ENCODE measurements at regions not wholly inside any gene's neighbourhood (a gene's known extent, or its start where the extent isn't known, plus 50 kb on each side); places are given as distances from the start of the nearest gene placed in this dataset.
A peak's percentile ranks its signal among the peaks of the same experiment; 100 is the strongest.

DNA sequence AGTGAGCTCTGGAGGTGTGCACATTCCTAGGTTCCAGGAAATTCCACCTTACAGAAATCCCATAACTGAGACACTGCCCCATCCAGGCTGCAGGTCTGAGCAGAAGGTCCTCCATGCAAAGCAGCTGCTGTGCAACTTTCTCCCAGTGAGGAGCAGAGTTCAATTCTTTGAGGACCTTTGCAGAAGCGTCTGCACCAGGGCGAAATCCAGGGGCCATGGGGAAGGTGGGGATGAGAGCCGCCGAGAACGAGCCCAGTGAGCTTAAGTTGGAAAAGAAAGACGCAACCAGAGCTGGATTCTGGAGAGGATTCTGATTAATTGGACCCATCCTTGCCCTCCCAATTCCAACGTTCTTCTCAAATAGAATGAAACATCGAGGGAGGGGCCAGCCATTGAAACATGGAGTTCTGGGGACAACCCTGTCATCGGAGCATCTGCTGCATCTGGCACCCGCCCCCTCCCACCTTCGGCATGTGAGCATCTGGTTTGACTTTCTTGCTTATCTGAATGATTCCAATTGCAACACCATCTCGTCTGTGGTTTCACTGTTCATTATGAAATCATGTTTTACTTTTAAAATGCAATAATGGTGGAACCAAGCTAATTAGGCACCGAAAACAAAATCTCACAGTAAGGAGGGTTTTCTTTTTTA, 190.6 kb upstream of the FOXF1 start:
- no CpG with 5 or more reads among the region's 13 CpGs for WGBS, 2 donors (ENCODE audit: extremely low coverage in 2 of 2, insufficient read length in 2 of 2, insufficient replicate concordance in 1 of 2)
- Histone ChIP-seq H3K79me1 (ENCODE audit: low read depth, low read length) (no peaks in the 10 kb centered on the region), H3K4me2 (ENCODE audit: insufficient read depth, low read length, poor library complexity, severe bottlenecking) (no peak overlapping the region), H2BK5ac (ENCODE audit: low read length) (no peak overlapping the region), H3K27me3 (ENCODE audit: control insufficient read depth in 3 of 3, insufficient read depth in 3 of 3, low read depth in 1 of 3, low read length in 3 of 3) (no peaks in the 10 kb centered on the region), H2BK15ac (ENCODE audit: low read length) (no peak overlapping the region), H3K4ac (ENCODE audit: low read length) (no peak overlapping the region), H3K4me3 (ENCODE audit: low read length in 2 of 2) (no peak overlapping the region), H3K36me3 (replicated peaks in 1 of 2; ENCODE audit: control insufficient read depth in 2 of 2, insufficient read depth in 2 of 2, low read length in 2 of 2) (no peaks in the 10 kb centered on the region), H4K91ac (ENCODE audit: low read depth, low read length, poor library complexity) (no peak overlapping the region), H3K27ac (replicated peaks; ENCODE audit: low read length) (no peak overlapping the region), H3K9ac (ENCODE audit: low read depth, low read length, poor library complexity) (no peak overlapping the region), H2AFZ (ENCODE audit: low read length) (no peak overlapping the region), H2BK120ac (ENCODE audit: low read depth, low read length) (no peak overlapping the region), H2AK5ac (ENCODE audit: low read depth, low read length) (no peak overlapping the region), H2BK12ac (ENCODE audit: low read length) (no peak overlapping the region), H3K9me3 (replicated peaks in 1 of 2; ENCODE audit: control insufficient read depth in 2 of 2, insufficient read depth in 1 of 2, low read depth in 1 of 2, low read length in 2 of 2) (no peaks in the 10 kb centered on the region), H4K8ac (ENCODE audit: low read depth, low read length) (no peak overlapping the region), H3K14ac (ENCODE audit: low read length) (no peak overlapping the region), H3K18ac (ENCODE audit: low read length) (no peak overlapping the region), H3K23ac (ENCODE audit: low read depth, low read length, poor library complexity) (no peak overlapping the region), H3K4me1 (ENCODE audit: control insufficient read depth in 2 of 2, insufficient read depth in 1 of 2, low read depth in 1 of 2, low read length in 2 of 2) (peaks cover 0 to 2% of the 10 kb centered on the region in 2 donors)
- DNase-seq (ENCODE audit: low spot score): no peak

GRCh38 chr16:86320237-86320595, 190.1 kb upstream of the FOXF1 start:
- H3K9me3 ChIP-seq (replicated peaks in 1 of 2; ENCODE audit: control insufficient read depth in 2 of 2, insufficient read depth in 1 of 2, low read depth in 1 of 2, low read length in 2 of 2): no peaks in the 10 kb centered on the region
- no peak overlapping the region for H4K8ac ChIP-seq (ENCODE audit: low read depth, low read length)
- WGBS, 2 donors (ENCODE audit: extremely low coverage in 2 of 2, insufficient read length in 2 of 2, insufficient replicate concordance in 1 of 2): no CpG with 5 or more reads among the region's 3 CpGs
- no peak overlapping the region for H3K14ac ChIP-seq (ENCODE audit: low read length)
- no peak overlapping the region for H2AK5ac ChIP-seq (ENCODE audit: low read depth, low read length)
- H2BK5ac ChIP-seq (ENCODE audit: low read length): no peak overlapping the region
- no peaks in the 10 kb centered on the region for H3K79me1 ChIP-seq (ENCODE audit: low read depth, low read length)
- H2BK120ac ChIP-seq (ENCODE audit: low read depth, low read length): no peak overlapping the region
- no peak overlapping the region for H2AFZ ChIP-seq (ENCODE audit: low read length)
- H3K27ac ChIP-seq (replicated peaks; ENCODE audit: low read length): no peak overlapping the region
- H3K27me3 ChIP-seq (ENCODE audit: control insufficient read depth in 3 of 3, insufficient read depth in 3 of 3, low read depth in 1 of 3, low read length in 3 of 3): no peaks in the 10 kb centered on the region
- no peak overlapping the region for H2BK15ac ChIP-seq (ENCODE audit: low read length)
- no peak overlapping the region for H2BK12ac ChIP-seq (ENCODE audit: low read length)
- no peak overlapping the region for H3K23ac ChIP-seq (ENCODE audit: low read depth, low read length, poor library complexity)
- no peak overlapping the region for H3K4ac ChIP-seq (ENCODE audit: low read length)
- no peak for DNase-seq (ENCODE audit: low spot score)
- H3K36me3 ChIP-seq (replicated peaks in 1 of 2; ENCODE audit: control insufficient read depth in 2 of 2, insufficient read depth in 2 of 2, low read length in 2 of 2): no peaks in the 10 kb centered on the region
- no peak overlapping the region for H4K91ac ChIP-seq (ENCODE audit: low read depth, low read length, poor library complexity)
- peaks cover 0 to 2% of the 10 kb centered on the region in 2 donors for H3K4me1 ChIP-seq (ENCODE audit: control insufficient read depth in 2 of 2, insufficient read depth in 1 of 2, low read depth in 1 of 2, low read length in 2 of 2)
- H3K4me3 ChIP-seq (ENCODE audit: low read length in 2 of 2): no peak overlapping the region
- no peak overlapping the region for H3K9ac ChIP-seq (ENCODE audit: low read depth, low read length, poor library complexity)
- no peak overlapping the region for H3K4me2 ChIP-seq (ENCODE audit: insufficient read depth, low read length, poor library complexity, severe bottlenecking)
- H3K18ac ChIP-seq (ENCODE audit: low read length): no peak overlapping the region

DNA sequence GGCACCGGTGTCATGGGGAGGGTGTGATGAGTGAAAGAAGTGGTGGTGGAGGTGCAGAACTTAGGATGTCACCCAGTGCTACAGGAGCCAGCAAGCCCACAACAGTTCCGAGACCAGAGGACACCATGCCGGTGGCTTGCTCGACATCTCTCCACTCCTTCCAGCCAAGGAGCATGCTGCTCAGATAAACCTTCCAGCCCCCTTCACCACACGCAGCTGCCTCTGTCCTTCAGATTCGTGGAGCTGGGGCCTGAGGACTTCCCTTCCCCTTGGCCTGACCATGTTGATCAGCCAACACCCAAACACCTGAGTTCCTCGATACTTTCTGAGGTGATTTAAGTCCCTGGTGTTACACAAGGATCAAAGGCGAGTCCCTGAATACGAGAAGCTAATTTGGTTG, 188.8 kb upstream of the FOXF1 start:
- Histone ChIP-seq H3K4me3 (ENCODE audit: low read length in 2 of 2) (no peak overlapping the region), H2BK5ac (ENCODE audit: low read length) (no peak overlapping the region), H3K4me1 (ENCODE audit: control insufficient read depth in 2 of 2, insufficient read depth in 1 of 2, low read depth in 1 of 2, low read length in 2 of 2) (peaks cover 0 to 2% of the 10 kb centered on the region in 2 donors), H4K8ac (ENCODE audit: low read depth, low read length) (no peak overlapping the region), H3K23ac (ENCODE audit: low read depth, low read length, poor library complexity) (no peak overlapping the region), H2BK120ac (ENCODE audit: low read depth, low read length) (no peak overlapping the region), H2AK5ac (ENCODE audit: low read depth, low read length) (no peak overlapping the region), H3K27ac (replicated peaks; ENCODE audit: low read length) (no peak overlapping the region), H3K79me1 (ENCODE audit: low read depth, low read length) (no peaks in the 10 kb centered on the region), H3K27me3 (ENCODE audit: control insufficient read depth in 3 of 3, insufficient read depth in 3 of 3, low read depth in 1 of 3, low read length in 3 of 3) (no peaks in the 10 kb centered on the region), H3K9ac (ENCODE audit: low read depth, low read length, poor library complexity) (peak overlapping the region; percentile 24), H3K18ac (ENCODE audit: low read length) (no peak overlapping the region), H2BK12ac (ENCODE audit: low read length) (no peak overlapping the region), H2AFZ (ENCODE audit: low read length) (no peak overlapping the region), H4K91ac (ENCODE audit: low read depth, low read length, poor library complexity) (no peak overlapping the region), H3K36me3 (replicated peaks in 1 of 2; ENCODE audit: control insufficient read depth in 2 of 2, insufficient read depth in 2 of 2, low read length in 2 of 2) (no peaks in the 10 kb centered on the region), H3K9me3 (replicated peaks in 1 of 2; ENCODE audit: control insufficient read depth in 2 of 2, insufficient read depth in 1 of 2, low read depth in 1 of 2, low read length in 2 of 2) (peaks cover 0 to 5% of the 10 kb centered on the region in 2 donors), H2BK15ac (ENCODE audit: low read length) (no peak overlapping the region), H3K14ac (ENCODE audit: low read length) (no peak overlapping the region), H3K4me2 (ENCODE audit: insufficient read depth, low read length, poor library complexity, severe bottlenecking) (no peak overlapping the region), H3K4ac (ENCODE audit: low read length) (no peak overlapping the region)
- WGBS, 2 donors (ENCODE audit: extremely low coverage in 2 of 2, insufficient read length in 2 of 2, insufficient replicate concordance in 1 of 2): no CpG with 5 or more reads among the region's 9 CpGs
- DNase-seq (ENCODE audit: low spot score): no peak

DNA sequence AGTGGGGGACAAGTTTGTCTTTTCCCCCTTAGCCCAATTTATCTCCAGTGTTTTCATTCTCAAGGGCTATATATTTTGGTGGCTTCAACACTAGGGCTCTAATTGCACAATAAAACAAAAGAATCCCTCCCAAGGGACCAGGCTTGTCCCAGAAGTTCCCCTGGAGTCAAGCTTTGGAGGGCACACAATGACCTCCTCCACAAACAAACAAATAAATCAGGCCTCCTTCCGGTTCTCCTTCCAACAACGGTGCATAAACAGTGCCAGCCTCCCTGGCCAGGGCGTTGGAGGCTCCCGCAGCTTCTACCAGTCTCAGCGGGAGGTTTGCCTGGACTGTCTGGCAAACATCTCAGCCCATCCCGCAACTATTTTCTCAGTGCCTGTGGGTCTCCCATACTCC, 188.0 kb upstream of the FOXF1 start:
- H3K9ac ChIP-seq (ENCODE audit: low read depth, low read length, poor library complexity): no peak overlapping the region
- H3K4ac ChIP-seq (ENCODE audit: low read length): no peak overlapping the region
- no peak overlapping the region for H2BK120ac ChIP-seq (ENCODE audit: low read depth, low read length)
- H4K91ac ChIP-seq (ENCODE audit: low read depth, low read length, poor library complexity): no peak overlapping the region
- WGBS, 2 donors (ENCODE audit: extremely low coverage in 2 of 2, insufficient read length in 2 of 2, insufficient replicate concordance in 1 of 2): no CpG with 5 or more reads among the region's 6 CpGs
- H3K27me3 ChIP-seq (ENCODE audit: control insufficient read depth in 3 of 3, insufficient read depth in 3 of 3, low read depth in 1 of 3, low read length in 3 of 3): peaks cover 0 to 4% (median 0%) of the 10 kb centered on the region in 3 experiments
- no peak overlapping the region for H2BK12ac ChIP-seq (ENCODE audit: low read length)
- no peak overlapping the region for H3K4me3 ChIP-seq (ENCODE audit: low read length in 2 of 2)
- no peaks in the 10 kb centered on the region for H3K36me3 ChIP-seq (replicated peaks in 1 of 2; ENCODE audit: control insufficient read depth in 2 of 2, insufficient read depth in 2 of 2, low read length in 2 of 2)
- H4K8ac ChIP-seq (ENCODE audit: low read depth, low read length): no peak overlapping the region
- H3K4me1 ChIP-seq (ENCODE audit: control insufficient read depth in 2 of 2, insufficient read depth in 1 of 2, low read depth in 1 of 2, low read length in 2 of 2): peaks cover 0 to 3% of the 10 kb centered on the region in 2 donors
- H3K18ac ChIP-seq (ENCODE audit: low read length): no peak overlapping the region
- H3K9me3 ChIP-seq (replicated peaks in 1 of 2; ENCODE audit: control insufficient read depth in 2 of 2, insufficient read depth in 1 of 2, low read depth in 1 of 2, low read length in 2 of 2): peaks cover 0 to 5% of the 10 kb centered on the region in 2 donors
- no peak overlapping the region for H3K27ac ChIP-seq (replicated peaks; ENCODE audit: low read length)
- H2BK15ac ChIP-seq (ENCODE audit: low read length): no peak overlapping the region
- no peaks in the 10 kb centered on the region for H3K79me1 ChIP-seq (ENCODE audit: low read depth, low read length)
- no peak for DNase-seq (ENCODE audit: low spot score)
- no peak overlapping the region for H3K23ac ChIP-seq (ENCODE audit: low read depth, low read length, poor library complexity)
- no peak overlapping the region for H3K4me2 ChIP-seq (ENCODE audit: insufficient read depth, low read length, poor library complexity, severe bottlenecking)
- no peak overlapping the region for H2BK5ac ChIP-seq (ENCODE audit: low read length)
- no peak overlapping the region for H3K14ac ChIP-seq (ENCODE audit: low read length)
- H2AK5ac ChIP-seq (ENCODE audit: low read depth, low read length): no peak overlapping the region
- H2AFZ ChIP-seq (ENCODE audit: low read length): no peak overlapping the region
